Transverse colon (tissue), 4 donors: ENCODE measurements at regions not wholly inside any gene's neighbourhood (a gene's known extent, or its start where the extent isn't known, plus 50 kb on each side); places are given as distances from the start of the nearest gene placed in this dataset.

Experiments
- DNase-seq: peaks from one replicate; pipeline ENCODE4 v3.0.0-alpha.2; 2019
- H3K27ac ChIP-seq, 4 donors: fragments of 200-600 bp; sonication (generic); 2 replicates each; pipeline ENCODE4 v1.5.1; 2016 to 2018; ENCODE audit warnings: inconsistent platforms in 4 of 4
- H3K27me3 ChIP-seq: fragments of 200-600 bp; sonication (generic); 2 replicates; pipeline ENCODE4 v1.5.1; 2017; ENCODE audit warnings: inconsistent platforms
- H3K36me3 ChIP-seq, 4 donors: fragments of 200-600 bp; sonication (generic); 2 replicates each; pipeline ENCODE4 v1.5.1; 2017 to 2019; ENCODE audit warnings: inconsistent platforms in 4 of 4
- H3K4me1 ChIP-seq, 4 donors: fragments of 200-600 bp; sonication (generic); 2 replicates each; pipeline ENCODE4 v1.5.1; 2017 to 2020; ENCODE audit warnings: inconsistent platforms in 4 of 4
- H3K4me3 ChIP-seq, 4 donors: fragments of 200-600 bp; sonication (generic); 1 replicate in 1 of 4; 2 replicates in 3 of 4; pipeline versions ENCODE4 v1.5.1 to v1.6.1; 2017 to 2019; ENCODE audit warnings: inconsistent platforms in 4 of 4
- H3K9me3 ChIP-seq, 2 donors: fragments of 200-600 bp; sonication (generic); 2 replicates each; pipeline ENCODE4 v1.5.1; 2017 to 2019; ENCODE audit warnings: inconsistent platforms in 2 of 2
- CTCF ChIP-seq, 5 experiments: fragments of 200-600 bp in 3 of 5; fragments of 450-650 bp in 2 of 5; sonication (generic) in 3 of 5; IDR thresholded peaks; 1 replicate in 2 of 5; 2 replicates in 3 of 5; pipeline ENCODE4 v1.5.1; 2016 to 2017; ENCODE audit warnings: antibody characterized with exemption in 5 of 5, inconsistent platforms in 3 of 5, mild to moderate bottlenecking in 2 of 5, moderate library complexity in 1 of 5
- EP300 ChIP-seq: sonication (generic); formaldehyde crosslinking; IDR thresholded peaks from one replicate; pipeline ENCODE4 v1.6.1; 2017; ENCODE audit warnings: antibody characterized with exemption, low read depth
- POLR2A ChIP-seq: fragments of 450-650 bp; IDR thresholded peaks from one replicate; pipeline ENCODE4 v1.6.1; 2016; ENCODE audit warnings: antibody characterized with exemption, mild to moderate bottlenecking, moderate library complexity
- POLR2AphosphoS5 ChIP-seq, 3 donors: sonication (generic); formaldehyde crosslinking; IDR thresholded peaks; one replicate each; pipeline ENCODE4 v1.6.1; 2016; ENCODE audit warnings: antibody characterized with exemption in 3 of 3
- WGBS, 2 donors: methylation state at CpG; one replicate each; pipeline ENCODE4 v1.1.5; 2018; ENCODE audit warnings: low coverage in 1 of 2; 5-methylcytosine and 5-hydroxymethylcytosine counted together
- in situ Hi-C, 4 donors: fragments of 200-750 bp; cut with MboI; loops; one replicate each; pipeline versions ENCODE4 v1.15.0 to v1.15.1; 2017; ENCODE audit warnings: low sequenced_read_pairs in 3 of 4, low pct_ligation_motif_present in 1 of 4, low pct_unique_long_range_greater_than_20kb in 1 of 4
- intact Hi-C: fragments of 100-400 bp; cut with DNase I; formaldehyde crosslinking; loops from one replicate; pipeline ENCODE4 v1.15.1; 2023; ENCODE audit warnings: low total_unique reads

- H3K27me3 ChIP-seq, result no peaks in the 10 kb centered on the region
- TF ChIP-seq POLR2AphosphoS5 (IDR thresholded peaks at IDR 0.05), result no peak
- no peak for TF ChIP-seq POLR2A
- TF ChIP-seq EP300, result no peak
- no peak for TF ChIP-seq CTCF (IDR thresholded peaks at IDR 0.05)
- H3K9me3 ChIP-seq, result no peaks in the 10 kb centered on the region
- H3K27ac ChIP-seq, result no peak overlapping the region
- intact Hi-C loops (no loop called here), in situ Hi-C loops (no loop called here)
- DNase-seq, result no peak
- H3K4me3 ChIP-seq, result no peak overlapping the region
- H3K4me1 ChIP-seq, result no peaks in the 10 kb centered on the region
- H3K36me3 ChIP-seq, result no peaks in the 10 kb centered on the region
- WGBS, 2 donors, result 79 to 100% methylated on average over 1 of the region's 1 CpG
Measured at GRCh38 chr5:35312267-35312666, 82.0 kb upstream of the PRLR start.

- TF ChIP-seq POLR2AphosphoS5 (IDR thresholded peaks at IDR 0.05), result no peak
- no peak for TF ChIP-seq POLR2A
- no peak for TF ChIP-seq CTCF (IDR thresholded peaks at IDR 0.05)
- TF ChIP-seq EP300, result no peak
- intact Hi-C loops, result no loop called here
- H3K4me1 ChIP-seq, result no peaks in the 10 kb centered on the region
- H3K27ac ChIP-seq, result no peak overlapping the region
- H3K9me3 ChIP-seq, result no peaks in the 10 kb centered on the region
- no peaks in the 10 kb centered on the region for H3K36me3 ChIP-seq
- H3K4me3 ChIP-seq, result no peak overlapping the region
- H3K27me3 ChIP-seq, result no peaks in the 10 kb centered on the region
- whole genome bisulfite sequencing, 2 donors, result 69 to 71% methylated on average over 7 of the region's 7 CpGs
- DNase-seq, result no peak
- in situ Hi-C loops, result no loop called here
Measured at GRCh38 chr5:35309365-35310130, 79.3 kb upstream of the PRLR start.

GRCh38 chr5:35308421-35308820 lies 78.1 kb upstream of the PRLR start:
- TF ChIP-seq POLR2AphosphoS5 (IDR thresholded peaks at IDR 0.05) (no peak), EP300 (no peak), POLR2A (no peak), CTCF (IDR thresholded peaks at IDR 0.05) (no peak)
- WGBS, 2 donors, result 44% methylated on average over 2 of the region's 2 CpGs; no CpG with 5 or more reads in 1 of the 2 donors
- Histone ChIP-seq H3K27ac (no peak overlapping the region), H3K9me3 (no peaks in the 10 kb centered on the region), H3K36me3 (no peaks in the 10 kb centered on the region), H3K4me1 (no peaks in the 10 kb centered on the region), H3K27me3 (no peaks in the 10 kb centered on the region), H3K4me3 (no peak overlapping the region)
- in situ Hi-C loops, result no loop called here
- DNase-seq, result no peak
- intact Hi-C loops, result no loop called here

- intact Hi-C loops, result no loop called here
- H3K4me1 ChIP-seq, result no peaks in the 10 kb centered on the region
- no peaks in the 10 kb centered on the region for H3K36me3 ChIP-seq
- H3K27ac ChIP-seq, result no peak overlapping the region
- TF ChIP-seq EP300 (no peak), POLR2AphosphoS5 (IDR thresholded peaks at IDR 0.05) (no peak), POLR2A (no peak), CTCF (IDR thresholded peaks at IDR 0.05) (no peak)
- in situ Hi-C loops, result no loop called here
- no peak for DNase-seq
- 100% methylated on average over 1 of the region's 1 CpG; no CpG with 5 or more reads in 1 of the 2 donors for WGBS, 2 donors
- no peaks in the 10 kb centered on the region for H3K9me3 ChIP-seq
- H3K27me3 ChIP-seq, result no peaks in the 10 kb centered on the region
- no peak overlapping the region for H3K4me3 ChIP-seq
Measured at GRCh38 chr5:35306716-35307365, 76.6 kb upstream of the PRLR start.
